Cardiac muscle cell (in vitro differentiated cells and primary cell): ENCODE measurements at regions not wholly inside any gene's neighbourhood (a gene's known extent, or its start where the extent isn't known, plus 50 kb on each side); places are given as distances from the start of the nearest gene placed in this dataset.

Experiments
- DNase-seq, 2 donors: peaks; one replicate each; pipeline versions ENCODE4 v3.0.0 to v3.0.0-alpha.2; 2010 to 2017; ENCODE audit warnings: low read depth in 1 of 2, low spot score in 1 of 2
- H3K27ac ChIP-seq: fragments of 200-600 bp; sonication (generic); 2 replicates; pipeline ENCODE4 v1.5.1; 2016
- H3K27me3 ChIP-seq: fragments of 200-600 bp; sonication (generic); 2 replicates; pipeline ENCODE4 v1.6.0; 2016; ENCODE audit warnings: control low read depth
- H3K36me3 ChIP-seq: fragments of 200-600 bp; sonication (generic); 2 replicates; pipeline ENCODE4 v1.5.1; 2016; ENCODE audit warnings: control low read depth
- H3K4me1 ChIP-seq: fragments of 200-600 bp; sonication (generic); 2 replicates; pipeline ENCODE4 v1.8.1; 2017; ENCODE audit warnings: low read depth, mild to moderate bottlenecking, mixed run types
- H3K4me3 ChIP-seq: fragments of 200-600 bp; sonication (generic); 2 replicates; pipeline ENCODE4 v1.5.1; 2016; ENCODE audit warnings: mild to moderate bottlenecking
- H3K9me3 ChIP-seq: fragments of 200-600 bp; sonication (generic); 2 replicates; pipeline ENCODE4 v1.5.1; 2017; ENCODE audit warnings: low read depth, mild to moderate bottlenecking, control low read depth
- CTCF ChIP-seq: IDR thresholded peaks from 2 replicates; pipeline ENCODE4 v1.5.1; 2012; ENCODE audit warnings: low read depth, mild to moderate bottlenecking, low read length

- H3K9me3 ChIP-seq: no peaks in the 10 kb centered on the region
- no peaks in the 10 kb centered on the region for H3K27me3 ChIP-seq
- no peak for TF ChIP-seq CTCF
- H3K27ac ChIP-seq: no peak overlapping the region
- H3K36me3 ChIP-seq: no peaks in the 10 kb centered on the region
- H3K4me3 ChIP-seq: no peak overlapping the region
- no peak for DNase-seq
- no peaks in the 10 kb centered on the region for H3K4me1 ChIP-seq
Measured at GRCh38 chr3:15882577-15882976, 84.8 kb upstream of the ANKRD28 start.

- DNase-seq: no peak
- H3K4me3 ChIP-seq: no peak overlapping the region
- no peak overlapping the region for H3K27ac ChIP-seq
- TF ChIP-seq CTCF: no peak
- H3K4me1 ChIP-seq: no peaks in the 10 kb centered on the region
- H3K9me3 ChIP-seq: no peaks in the 10 kb centered on the region
- no peaks in the 10 kb centered on the region for H3K27me3 ChIP-seq
- H3K36me3 ChIP-seq: no peaks in the 10 kb centered on the region
Measured at GRCh38 chr3:15884132-15884531, 86.4 kb upstream of the ANKRD28 start.

- Histone ChIP-seq H3K27me3 (no peaks in the 10 kb centered on the region), H3K9me3 (no peaks in the 10 kb centered on the region), H3K27ac (no peak overlapping the region), H3K36me3 (no peaks in the 10 kb centered on the region), H3K4me3 (no peak overlapping the region), H3K4me1 (no peaks in the 10 kb centered on the region)
- no peak for TF ChIP-seq CTCF
- DNase-seq: no peak
Measured at GRCh38 chr3:15886521-15886920, 88.7 kb upstream of the ANKRD28 start.

- Histone ChIP-seq H3K4me3 (no peak overlapping the region), H3K27ac (no peak overlapping the region), H3K36me3 (no peaks in the 10 kb centered on the region), H3K27me3 (no peaks in the 10 kb centered on the region), H3K9me3 (no peaks in the 10 kb centered on the region), H3K4me1 (no peaks in the 10 kb centered on the region)
- no peak for DNase-seq
- TF ChIP-seq CTCF: no peak
Measured at GRCh38 chr3:15887261-15887660, 89.5 kb upstream of the ANKRD28 start.

GRCh38 chr3:15889936-15890335 is 92.2 kb upstream of the ANKRD28 start:
- DNase-seq: no peak
- no peak overlapping the region for H3K4me3 ChIP-seq
- no peak overlapping the region for H3K27ac ChIP-seq
- TF ChIP-seq CTCF: no peak
- no peaks in the 10 kb centered on the region for H3K9me3 ChIP-seq
- H3K4me1 ChIP-seq: no peaks in the 10 kb centered on the region
- no peaks in the 10 kb centered on the region for H3K27me3 ChIP-seq
- no peaks in the 10 kb centered on the region for H3K36me3 ChIP-seq
